ENCODE measurements at regions not wholly inside any gene's neighbourhood (a gene's known extent, or its start where the extent isn't known, plus 50 kb on each side); places are given as distances from the start of the nearest gene placed in this dataset.
A peak's percentile ranks its signal among the peaks of the same experiment; 100 is the strongest.
"Not testable (repeated sequence)": the region's sequence is repeated elsewhere in the genome, so short reads cannot be mapped to it uniquely, and the experiment has no call there.

- no peak for DNase-seq
Measured at GRCh38 chr5:107058803-107059202, 611.9 kb downstream of the EFNA5 start.

- no peak for DNase-seq
Measured at GRCh38 chr5:107058235-107058634, 612.5 kb downstream of the EFNA5 start.

- no peak for DNase-seq
Measured at GRCh38 chr5:107056278-107056677, 614.5 kb downstream of the EFNA5 start.

GRCh38 chr5:107047048-107047447, 623.7 kb downstream of the EFNA5 start:
- no peak for DNase-seq

- DNase-seq, result no peak
Measured at GRCh38 chr5:107043665-107044064, 627.1 kb downstream of the EFNA5 start.

- peak; percentile 92 for DNase-seq
Measured at GRCh38 chr5:107040907-107041306, 629.8 kb downstream of the EFNA5 start.

GRCh38 chr5:107032629-107033028, 638.1 kb downstream of the EFNA5 start:
- DNase-seq, result no peak

- DNase-seq, result no peak
Measured at GRCh38 chr5:107028938-107029337, 641.8 kb downstream of the EFNA5 start.

- no peak for DNase-seq
Measured at GRCh38 chr5:107025712-107026497, 644.8 kb downstream of the EFNA5 start.

- no peak for DNase-seq
Measured at GRCh38 chr5:107023732-107024131, 647.0 kb downstream of the EFNA5 start.

- no peak for DNase-seq
Measured at GRCh38 chr5:107021575-107021974, 649.2 kb downstream of the EFNA5 start.

- DNase-seq, result no peak
Measured at GRCh38 chr5:107020626-107021025, 650.1 kb downstream of the EFNA5 start.

GRCh38 chr5:107017616-107018015, 653.1 kb downstream of the EFNA5 start:
- DNase-seq, result no peak

- no peak for DNase-seq
Measured at GRCh38 chr5:107012371-107012770, 658.4 kb downstream of the EFNA5 start.

- peak; percentile 68 for DNase-seq
Measured at GRCh38 chr5:107011605-107012004, 659.1 kb downstream of the EFNA5 start.

GRCh38 chr5:107010060-107010459, 660.7 kb downstream of the EFNA5 start:
- no peak for DNase-seq

GRCh38 chr5:107005653-107006052, 665.1 kb downstream of the EFNA5 start:
- no peak for DNase-seq

- no peak for DNase-seq
Measured at GRCh38 chr5:107005161-107005560, 665.6 kb downstream of the EFNA5 start.

GRCh38 chr5:107002115-107002514, 668.6 kb downstream of the EFNA5 start:
- DNase-seq, result no peak

- DNase-seq, result not testable (repeated sequence)
Measured at GRCh38 chr5:106999506-106999905, 671.2 kb downstream of the EFNA5 start.

- no peak for DNase-seq
Measured at GRCh38 chr5:106986006-106986405, 684.7 kb downstream of the EFNA5 start.

- no peak for DNase-seq
Measured at GRCh38 chr5:106985174-106985573, 685.6 kb downstream of the EFNA5 start.

GRCh38 chr5:106979178-106979577, 691.6 kb downstream of the EFNA5 start:
- not testable (repeated sequence) for DNase-seq

GRCh38 chr5:106978582-106979165, 692.1 kb downstream of the EFNA5 start:
- DNase-seq, result not testable (repeated sequence)

- no peak for DNase-seq
Measured at GRCh38 chr5:106976363-106976762, 694.4 kb downstream of the EFNA5 start.

Data from NCI-H187 treated with DMSO at 0.1 percent for 48 hours (cell line).